Mesothelial cell of epicardium (in vitro differentiated cells): ENCODE measurements at regions not wholly inside any gene's neighbourhood (a gene's known extent, or its start where the extent isn't known, plus 50 kb on each side); places are given as distances from the start of the nearest gene placed in this dataset.
"Not testable (repeated sequence)": the region's sequence is repeated elsewhere in the genome, so short reads cannot be mapped to it uniquely, and the experiment has no call there.

Experiments used
- DNase-seq, 2 experiments: peaks; one replicate each; pipeline ENCODE4 v3.0.0; 2021; ENCODE audit warnings: low spot score in 2 of 2; ENCODE audit not compliant: unreplicated experiment in 2 of 2
- H3K27ac Mint-ChIP-seq: 2 replicates; pipeline ENCODE4 v1.8.0; 2021; ENCODE audit warnings: mixed read lengths
- H3K27me3 Mint-ChIP-seq: 2 replicates; pipeline ENCODE4 v1.8.0; 2021; ENCODE audit warnings: low read depth, mixed read lengths
- H3K36me3 Mint-ChIP-seq: 2 replicates; pipeline ENCODE4 v1.8.0; 2021; ENCODE audit warnings: mixed read lengths
- H3K4me1 Mint-ChIP-seq: 2 replicates; pipeline ENCODE4 v1.8.0; 2021; ENCODE audit warnings: mixed read lengths
- H3K4me3 Mint-ChIP-seq: 2 replicates; pipeline ENCODE4 v1.8.0; 2021; ENCODE audit warnings: mild to moderate bottlenecking, moderate library complexity, mixed read lengths
- H3K9me3 Mint-ChIP-seq: 2 replicates; pipeline ENCODE4 v1.8.0; 2021; ENCODE audit warnings: mixed read lengths
- CTCF ChIP-seq: fragments of 200-600 bp; sonication (generic); IDR thresholded peaks from one replicate; pipeline ENCODE4 v1.5.0; 2021; ENCODE audit warnings: antibody characterized with exemption; ENCODE audit not compliant: unreplicated experiment

- Mint-ChIP-seq H3K9me3 (no peaks in the 10 kb centered on the region), H3K4me3 (no peak overlapping the region), H3K36me3 (no peaks in the 10 kb centered on the region), H3K27me3 (no peaks in the 10 kb centered on the region), H3K27ac (no peak overlapping the region), H3K4me1 (peaks cover 2% of the 10 kb centered on the region)
- TF ChIP-seq CTCF, result no peak
- DNase-seq, result no peak
These were observed 318.5 kb downstream of the QKI start for GRCh38 chr6:163733061-163733460.

GRCh38 chr6:163732479-163732878, 318.0 kb downstream of the QKI start:
- H3K36me3 Mint-ChIP-seq, result no peaks in the 10 kb centered on the region
- no peaks in the 10 kb centered on the region for H3K9me3 Mint-ChIP-seq

GRCh38 chr6:163732014-163732351, 317.5 kb downstream of the QKI start:
- not testable (repeated sequence) for H3K36me3 Mint-ChIP-seq, H3K27me3 Mint-ChIP-seq, DNase-seq, H3K27ac Mint-ChIP-seq, H3K4me3 Mint-ChIP-seq, H3K9me3 Mint-ChIP-seq, H3K4me1 Mint-ChIP-seq

More at GRCh38 chr6:163732479-163732878, 318.0 kb downstream of the QKI start:
- Mint-ChIP-seq H3K27me3 (no peaks in the 10 kb centered on the region), H3K27ac (no peak overlapping the region), H3K4me3 (no peak overlapping the region), H3K4me1 (peaks cover 2% of the 10 kb centered on the region)
- no peak for TF ChIP-seq CTCF
- no peak for DNase-seq

- Mint-ChIP-seq H3K27me3 (no peaks in the 10 kb centered on the region), H3K4me3 (no peak overlapping the region), H3K27ac (no peak overlapping the region), H3K36me3 (no peaks in the 10 kb centered on the region), H3K4me1 (peaks cover 2% of the 10 kb centered on the region), H3K9me3 (no peaks in the 10 kb centered on the region)
- no peak for DNase-seq
- no peak for TF ChIP-seq CTCF
These were observed 316.9 kb downstream of the QKI start for GRCh38 chr6:163731215-163732013.

GRCh38 chr6:163730246-163731210, 316.0 kb downstream of the QKI start:
- H3K27ac Mint-ChIP-seq, result no peak overlapping the region
- no peak for DNase-seq

More at GRCh38 chr6:163730246-163731210, 316.0 kb downstream of the QKI start:
- Mint-ChIP-seq H3K4me3 (no peak overlapping the region), H3K27me3 (no peaks in the 10 kb centered on the region), H3K4me1 (peaks cover 7% of the 10 kb centered on the region), H3K36me3 (no peaks in the 10 kb centered on the region), H3K9me3 (no peaks in the 10 kb centered on the region)
- no peak for TF ChIP-seq CTCF
